Colon (tissue), 2 donors: ENCODE measurements at regions not wholly inside any gene's neighbourhood (a gene's known extent, or its start where the extent isn't known, plus 50 kb on each side); places are given as distances from the start of the nearest gene placed in this dataset.
"Not testable (repeated sequence)": the region's sequence is repeated elsewhere in the genome, so short reads cannot be mapped to it uniquely, and the experiment has no call there.

Experiments used
- FAIRE-seq: peaks from 2 replicates; lab custom pipeline; 2012; peaks lifted over from hg19 to GRCh38; lab: Jason Lieb, UNC
- donor health status: control.
- donor health status: control.

DNA sequence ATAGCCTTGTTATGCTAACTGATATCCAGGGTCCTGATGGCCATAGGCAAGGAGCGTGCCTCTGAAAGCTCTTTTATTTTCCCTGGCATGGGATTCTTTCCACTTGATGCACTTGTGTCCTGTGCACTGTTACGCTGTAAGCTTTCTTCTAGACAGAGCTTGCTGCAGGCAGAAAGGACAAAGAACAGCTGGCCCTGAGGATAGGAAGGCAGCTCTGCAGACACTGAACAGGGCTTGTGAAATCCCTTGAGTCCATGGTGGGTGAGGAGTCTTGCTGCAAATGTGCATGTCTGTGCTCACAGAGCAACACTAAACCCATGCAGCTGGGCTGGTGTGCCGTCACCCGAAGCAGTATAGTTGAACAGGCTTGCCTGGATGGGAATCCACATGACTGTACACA, 126.6 kb downstream of the AKAP11 start:
- FAIRE-seq: no peak

DNA sequence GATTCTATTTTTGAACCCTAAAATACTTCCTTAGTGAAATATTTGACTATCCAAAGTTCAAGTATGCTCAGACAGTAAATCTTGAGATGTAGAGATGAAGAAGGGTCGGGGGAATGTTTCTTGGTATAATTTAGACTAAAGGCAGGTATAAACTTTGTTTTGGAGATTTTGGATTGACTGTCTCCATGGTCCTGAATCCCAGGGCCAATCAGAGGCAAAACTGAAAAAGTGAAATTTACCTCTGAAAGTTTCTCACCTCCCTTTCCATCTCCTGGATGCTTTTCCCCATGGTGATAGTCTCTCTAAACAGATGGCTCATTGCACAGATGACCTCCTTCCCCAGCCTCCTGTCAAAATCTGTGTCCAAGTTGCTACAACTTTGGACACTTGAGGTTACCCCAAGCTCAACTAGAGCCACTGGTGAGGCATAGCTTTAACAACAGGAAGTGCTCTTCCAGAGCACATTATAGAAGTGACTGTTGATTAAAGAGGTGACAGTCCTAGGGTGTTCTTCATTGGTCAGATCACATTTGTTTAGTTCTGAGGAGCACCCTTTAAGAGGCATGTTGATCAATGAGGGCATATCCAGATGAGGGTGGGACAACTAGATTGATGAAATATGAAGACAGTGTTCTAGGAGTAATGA, 128.4 kb downstream of the AKAP11 start:
- FAIRE-seq: no peak

DNA sequence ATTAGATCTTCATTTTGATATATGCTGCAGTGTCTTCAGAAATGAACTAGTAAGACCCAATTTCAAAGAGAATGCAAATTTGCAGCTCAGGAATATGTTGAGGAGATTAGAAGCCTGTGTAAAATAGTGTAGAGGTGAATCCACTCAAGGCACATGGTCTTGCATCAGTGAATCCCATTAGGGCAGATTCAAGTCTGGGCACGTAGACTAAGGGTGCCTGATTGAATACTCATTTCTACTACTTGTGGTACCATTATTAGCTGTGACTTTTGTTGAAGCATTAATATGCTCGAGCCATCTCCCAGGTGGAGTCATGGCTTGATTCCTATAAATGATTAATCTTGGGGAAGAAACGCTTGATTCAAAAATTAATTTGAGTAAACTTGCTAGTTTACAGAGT, 129.4 kb downstream of the AKAP11 start:
- FAIRE-seq: no peak

DNA sequence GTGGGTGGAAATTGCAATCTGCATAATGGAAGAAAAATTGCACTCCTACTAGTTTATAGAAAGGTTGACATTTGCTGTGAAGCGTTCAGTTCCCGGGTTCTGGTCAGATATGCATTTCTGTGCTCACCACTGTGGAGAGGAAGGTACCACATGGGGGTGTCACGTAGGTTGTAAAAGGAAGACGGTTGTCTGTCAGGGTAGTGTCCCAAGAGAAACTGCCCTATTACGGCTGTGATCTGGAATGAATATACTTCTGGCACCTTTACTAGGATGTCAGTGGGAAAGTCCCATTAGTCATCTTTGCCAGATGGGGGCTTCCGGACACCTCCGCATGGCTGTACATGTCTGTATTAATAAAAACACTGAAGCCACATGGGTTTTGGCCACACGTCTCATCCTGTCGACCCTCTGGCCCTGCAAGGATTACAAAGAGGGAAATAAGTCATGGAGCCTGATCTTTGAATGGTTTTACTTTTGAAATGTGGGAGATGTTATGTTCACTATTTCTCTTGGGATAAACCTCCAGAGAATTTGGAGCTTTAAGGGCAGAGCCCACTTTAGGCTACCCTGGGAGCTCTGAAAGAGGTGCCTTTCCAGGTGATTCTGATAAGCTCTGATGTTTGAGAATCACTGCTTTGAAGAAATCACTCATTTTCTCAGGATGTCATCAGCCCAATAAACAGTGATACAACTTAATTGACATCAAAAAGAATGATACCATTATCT, 133.9 kb downstream of the AKAP11 start:
- FAIRE-seq: no peak

DNA sequence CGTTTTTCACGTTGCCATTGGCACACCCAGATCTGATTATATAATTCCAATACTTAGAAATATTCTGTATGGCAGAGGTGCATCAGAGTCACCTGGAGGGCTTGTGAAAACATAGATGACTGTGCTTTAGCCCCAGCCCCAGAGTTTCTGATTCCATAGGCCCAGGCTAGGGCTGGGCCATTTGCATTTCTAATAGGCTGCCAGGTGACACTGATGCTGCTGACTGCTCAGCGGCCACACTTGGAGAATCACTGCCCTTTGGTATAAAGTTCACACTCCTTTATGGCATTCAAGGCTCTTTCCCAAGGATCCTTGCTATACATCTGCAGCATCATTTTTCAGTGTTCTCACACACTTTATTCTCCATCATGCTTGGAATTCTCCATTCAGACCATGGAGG, 137.1 kb downstream of the AKAP11 start:
- FAIRE-seq: no peak

DNA sequence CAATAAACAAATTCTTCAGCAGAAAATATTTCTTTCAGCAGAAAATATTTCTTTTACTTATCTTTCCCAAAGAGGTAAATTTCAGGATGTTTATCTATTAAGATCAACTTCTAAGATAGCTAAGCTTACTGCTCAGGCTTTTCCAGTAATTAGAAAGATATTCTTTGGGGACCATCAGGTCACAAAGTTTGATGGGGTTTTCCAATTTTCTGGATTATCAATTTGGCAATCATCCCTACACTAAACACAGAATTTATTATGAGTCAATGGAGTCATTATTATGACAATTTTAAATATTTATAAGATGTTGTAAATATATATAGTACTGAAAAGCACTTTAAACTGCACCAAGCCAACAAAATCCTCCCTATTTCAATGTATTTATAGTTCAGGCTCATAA, 137.6 kb downstream of the AKAP11 start:
- FAIRE-seq: no peak

DNA sequence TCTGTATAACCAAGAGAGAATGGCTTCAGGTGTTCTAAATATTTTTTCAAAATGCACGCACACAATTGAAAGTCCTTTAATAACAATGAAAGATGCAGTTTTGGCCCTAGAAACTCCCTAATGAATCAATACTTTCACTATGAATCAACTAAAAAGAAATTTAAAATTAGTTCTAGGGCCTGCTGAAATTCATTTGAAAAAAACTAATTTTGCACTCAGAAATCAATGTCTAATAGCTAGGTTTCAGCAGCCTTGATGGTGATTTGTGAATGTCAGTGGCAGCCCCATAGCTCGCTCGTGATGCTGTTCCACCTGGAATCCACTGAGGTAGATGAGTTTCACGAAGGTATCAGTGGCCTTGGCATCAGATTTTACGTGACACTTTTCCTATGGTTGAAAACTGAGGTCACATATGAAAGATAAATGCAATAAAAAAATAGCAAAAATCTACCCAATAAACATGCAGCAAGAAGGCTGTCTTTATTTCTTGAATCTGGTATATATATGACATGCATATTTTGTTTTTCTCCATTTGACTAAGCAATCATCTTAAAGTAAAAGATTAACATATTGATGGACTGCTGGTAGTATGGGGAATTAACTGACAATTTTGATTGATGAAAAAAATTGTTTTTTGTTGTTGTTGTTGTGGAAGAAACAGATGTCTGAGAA, 141.0 kb downstream of the AKAP11 start:
- no peak for FAIRE-seq

DNA sequence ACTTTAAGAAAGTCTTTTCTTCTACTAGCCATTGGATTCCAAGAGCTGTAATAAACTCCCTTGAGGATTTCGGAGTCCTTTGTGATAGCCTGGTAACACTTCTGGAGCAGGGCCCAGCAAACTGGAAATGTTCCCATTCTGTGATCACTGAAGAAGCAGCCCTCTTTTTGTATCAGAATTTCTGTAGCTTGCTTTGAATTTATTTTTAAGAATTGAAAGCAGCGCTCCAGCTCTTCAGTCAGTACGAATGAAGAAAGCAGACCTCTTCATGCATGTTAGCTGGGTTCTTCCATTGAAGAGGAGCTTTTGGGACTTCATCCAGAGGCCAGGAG, 141.5 kb downstream of the AKAP11 start:
- no peak for FAIRE-seq

DNA sequence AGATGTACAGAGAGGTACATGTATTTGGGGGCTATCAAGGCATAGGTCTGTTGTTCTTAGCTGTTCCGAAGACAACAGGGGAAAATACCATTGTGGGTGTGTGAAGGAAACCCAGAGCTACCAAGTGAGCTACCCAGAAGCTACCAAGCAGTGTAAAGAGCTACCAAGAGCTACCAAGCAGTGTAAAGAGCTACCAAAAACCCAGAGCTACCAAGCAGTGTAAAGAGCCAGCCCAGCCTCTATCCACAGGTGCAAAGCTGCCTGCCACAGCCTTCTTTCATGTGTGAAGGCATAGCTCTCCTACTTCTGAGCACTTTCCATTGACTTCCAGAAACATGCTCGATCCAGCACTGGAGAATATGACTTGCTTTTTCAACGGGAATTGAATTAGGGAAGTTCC, 145.7 kb downstream of the AKAP11 start:
- FAIRE-seq: no peak

DNA sequence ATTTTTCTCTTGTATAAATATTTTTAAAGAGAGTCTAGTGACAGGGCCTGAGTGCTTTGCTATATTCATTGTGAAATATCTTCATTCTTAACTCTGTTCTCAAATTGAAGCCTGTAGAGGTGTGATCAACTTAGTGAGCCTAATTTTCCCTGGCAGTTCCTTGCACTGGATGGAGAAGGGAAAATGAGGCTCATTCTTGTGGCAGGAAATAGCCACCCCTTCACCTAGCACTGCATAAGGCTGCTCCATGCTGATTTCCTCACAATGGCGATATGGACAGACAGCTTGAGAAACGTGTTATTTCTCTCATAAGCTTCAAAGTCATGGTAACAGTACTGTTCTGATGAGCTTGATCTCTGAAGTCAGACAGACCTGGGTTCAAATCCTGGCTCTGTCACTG, 146.2 kb downstream of the AKAP11 start:
- FAIRE-seq: no peak

DNA sequence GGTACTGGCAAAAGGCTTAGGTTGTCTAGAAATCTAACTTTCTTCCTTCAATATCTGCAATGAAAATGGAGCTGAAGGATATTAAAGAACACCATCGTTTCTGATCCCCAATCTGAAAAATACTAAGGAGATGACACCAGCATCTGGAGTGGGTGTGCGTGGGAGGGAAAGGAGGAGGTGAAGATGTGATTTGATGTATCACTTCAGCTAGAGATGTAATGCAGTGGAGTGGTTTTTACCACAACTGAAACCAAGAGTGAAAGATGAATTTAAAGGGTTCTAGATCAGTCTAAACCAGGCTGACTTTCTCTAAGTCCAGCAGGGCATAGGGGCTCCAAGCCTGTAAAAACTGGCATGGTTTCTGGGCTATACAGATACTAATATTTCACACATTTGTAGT, 148.4 kb downstream of the AKAP11 start:
- no peak for FAIRE-seq

DNA sequence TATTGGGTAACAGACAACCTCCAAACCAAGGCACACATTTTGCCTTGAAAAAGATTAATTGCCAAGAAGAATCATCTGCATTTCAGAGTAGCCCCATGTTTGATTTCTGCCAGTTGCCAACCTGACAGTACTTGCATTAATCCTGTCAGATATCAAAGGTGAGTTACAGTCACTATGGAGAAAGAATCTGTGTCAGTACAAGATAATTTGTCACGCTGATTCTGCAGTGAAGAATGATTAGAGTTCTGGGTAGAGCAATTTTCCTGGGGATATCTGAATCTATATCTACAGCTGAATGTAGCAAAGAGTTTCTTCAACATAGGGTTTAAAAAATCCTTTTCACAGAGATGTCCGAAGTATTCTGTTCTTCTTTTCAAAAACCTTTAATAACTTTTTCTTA, 150.7 kb downstream of the AKAP11 start:
- FAIRE-seq: no peak

DNA sequence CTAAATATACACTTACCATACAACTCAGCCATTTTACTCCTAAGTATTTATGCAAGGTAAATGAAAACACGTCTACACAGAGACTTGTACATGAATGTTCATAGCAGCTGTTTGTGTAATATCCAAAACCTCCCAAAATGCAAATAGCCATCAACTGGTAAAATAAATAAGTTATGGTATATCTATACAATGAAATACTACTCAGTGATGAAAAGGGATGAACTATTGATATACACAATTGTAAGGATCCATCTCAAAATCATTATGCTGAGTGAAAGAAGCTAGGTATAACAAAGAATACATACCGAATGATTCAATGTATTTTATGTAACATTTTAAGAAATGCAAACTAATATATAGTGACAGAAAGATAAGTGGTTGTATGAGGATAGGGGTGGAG, 149.8 kb upstream of the TNFSF11 start:
- no peak for FAIRE-seq

DNA sequence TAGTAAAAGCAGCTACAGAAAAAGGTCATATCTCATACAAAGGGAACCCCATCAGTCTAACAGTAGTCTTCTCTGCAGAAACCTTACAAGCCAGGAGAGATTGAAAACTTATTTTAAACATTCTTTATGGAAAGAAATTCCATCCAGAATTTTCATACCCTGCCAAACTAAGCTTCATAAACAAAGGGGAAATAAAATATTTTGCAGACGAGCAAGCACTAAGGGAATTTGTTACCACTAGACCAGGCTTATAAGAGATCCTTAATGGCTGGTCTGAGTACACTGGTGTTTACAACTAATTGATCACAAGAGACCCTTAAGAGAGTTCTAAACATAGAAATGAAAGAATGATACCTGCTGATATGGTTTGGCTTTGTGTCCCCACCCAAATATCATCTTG, 128.6 kb upstream of the TNFSF11 start:
- FAIRE-seq: no peak

DNA sequence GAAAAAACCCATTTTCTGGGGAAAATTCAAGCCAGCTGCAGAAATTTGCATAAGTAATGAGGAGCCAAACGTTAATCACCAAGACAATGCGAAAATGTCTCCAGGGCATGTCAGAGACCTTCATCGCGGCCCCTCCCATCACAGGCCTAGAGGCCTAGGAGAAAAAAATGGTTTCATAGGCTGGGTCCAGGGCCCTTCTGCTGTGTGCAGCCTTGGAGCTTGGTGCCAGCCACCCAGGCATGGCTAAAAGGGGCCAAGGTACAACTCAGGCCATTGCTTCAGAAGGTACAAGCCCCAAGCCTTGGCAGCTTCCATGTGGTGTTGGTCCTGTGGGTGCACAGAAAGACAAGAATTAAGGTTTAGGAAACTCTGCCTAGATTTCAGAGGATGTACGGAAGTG, 127.4 kb upstream of the TNFSF11 start:
- FAIRE-seq: not testable (repeated sequence)

DNA sequence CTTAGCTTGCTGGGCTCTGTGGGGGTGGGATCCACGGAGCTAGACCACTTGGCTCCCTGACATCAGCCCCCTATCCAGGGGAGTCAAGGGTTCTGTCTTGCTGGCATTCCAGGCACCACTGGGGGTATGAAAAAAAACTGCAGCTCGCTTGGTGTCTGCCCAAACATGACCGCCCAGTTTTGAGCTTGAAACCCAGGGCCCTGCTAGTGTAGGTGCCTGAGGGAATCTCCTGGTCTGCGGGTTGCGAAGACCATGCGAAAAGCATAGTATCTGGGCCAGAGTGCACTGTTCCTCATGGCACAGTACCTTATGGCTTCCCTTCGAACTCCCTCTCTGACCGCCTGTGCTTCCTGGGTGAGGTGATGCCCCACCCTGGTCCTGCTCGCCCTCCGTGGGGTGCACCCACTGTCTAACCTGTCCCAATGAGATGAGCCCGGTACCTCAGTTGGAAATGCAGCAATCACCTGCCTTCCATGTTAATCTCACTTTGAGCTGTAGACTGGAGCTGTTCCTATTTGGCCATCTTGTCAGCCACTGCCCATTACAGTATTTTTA, 120.8 kb upstream of the TNFSF11 start:
- no peak for FAIRE-seq

DNA sequence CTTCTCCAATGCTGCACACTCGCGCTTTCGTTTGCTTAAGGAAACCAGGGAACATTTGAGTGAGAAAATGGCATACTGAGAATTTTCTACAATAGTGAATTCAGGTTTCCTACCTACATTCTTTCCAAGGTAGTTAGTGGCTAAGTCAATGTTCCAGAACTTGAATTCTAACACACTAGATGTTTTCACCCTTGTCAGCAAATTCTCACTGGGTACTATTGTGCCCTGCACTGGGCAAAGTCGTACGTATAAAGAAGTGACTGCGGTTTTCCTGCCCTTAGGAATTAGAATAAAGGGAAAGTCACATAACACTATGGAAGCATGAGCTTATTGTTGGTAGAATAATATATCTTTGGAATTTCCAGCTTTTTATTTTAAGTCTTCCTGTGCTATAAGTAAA, 119.2 kb upstream of the TNFSF11 start:
- no peak for FAIRE-seq

DNA sequence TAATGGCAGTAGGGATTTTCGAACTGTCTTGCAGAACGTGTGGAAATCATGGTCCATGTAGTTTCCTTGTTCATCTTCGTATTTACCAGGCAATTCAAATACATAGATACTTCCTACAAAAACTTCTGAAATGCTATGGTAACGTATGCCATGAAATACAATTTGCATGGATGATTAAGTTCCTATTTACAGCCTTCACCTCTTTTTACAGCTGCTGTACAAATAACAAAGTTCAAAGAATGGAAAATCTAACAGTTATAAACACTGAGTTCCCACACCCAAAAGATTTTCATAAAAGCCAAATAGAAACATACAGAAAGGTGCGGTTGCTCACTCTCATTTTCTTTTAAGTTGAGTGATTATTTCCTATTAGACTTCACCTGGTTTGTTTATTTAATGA, 115.8 kb upstream of the TNFSF11 start:
- FAIRE-seq: peak; percentile 78

DNA sequence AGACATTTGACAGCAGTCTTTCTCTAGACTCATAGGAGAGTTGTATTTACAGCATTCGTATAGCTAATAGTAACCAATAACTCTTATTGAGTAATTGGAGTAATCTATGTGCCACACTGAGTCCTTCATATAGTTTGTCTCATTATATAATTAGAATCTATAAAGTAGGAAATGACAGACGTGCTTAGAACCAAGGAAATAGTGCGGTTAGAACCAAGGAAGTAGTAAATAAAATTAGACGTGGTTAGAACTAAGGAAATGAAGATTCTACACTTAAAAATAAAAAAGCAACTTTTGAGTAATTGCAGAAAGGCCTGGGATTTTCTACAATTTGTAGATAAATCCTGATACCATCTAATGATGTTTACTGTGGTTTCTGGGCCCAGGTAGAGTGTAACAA, 107.8 kb upstream of the TNFSF11 start:
- FAIRE-seq: no peak

DNA sequence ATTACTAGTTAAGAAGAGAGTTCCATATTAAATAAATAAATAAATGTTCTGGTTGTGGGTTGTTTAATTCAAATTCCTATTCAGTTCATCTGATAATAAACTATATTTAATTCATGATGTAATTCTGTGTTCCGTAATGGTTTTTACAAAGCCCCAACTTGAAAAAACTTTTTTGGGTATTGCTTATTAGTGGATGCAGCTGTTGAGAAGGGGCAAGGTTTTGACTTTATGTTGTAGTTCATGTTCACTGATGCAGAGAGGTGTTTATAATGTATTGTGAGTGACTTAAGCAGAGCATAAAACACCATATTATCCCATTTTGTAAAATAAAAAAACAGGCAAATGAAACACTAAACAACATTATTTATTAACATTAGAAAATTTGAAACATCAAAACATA, 107.3 kb upstream of the TNFSF11 start:
- FAIRE-seq: no peak

DNA sequence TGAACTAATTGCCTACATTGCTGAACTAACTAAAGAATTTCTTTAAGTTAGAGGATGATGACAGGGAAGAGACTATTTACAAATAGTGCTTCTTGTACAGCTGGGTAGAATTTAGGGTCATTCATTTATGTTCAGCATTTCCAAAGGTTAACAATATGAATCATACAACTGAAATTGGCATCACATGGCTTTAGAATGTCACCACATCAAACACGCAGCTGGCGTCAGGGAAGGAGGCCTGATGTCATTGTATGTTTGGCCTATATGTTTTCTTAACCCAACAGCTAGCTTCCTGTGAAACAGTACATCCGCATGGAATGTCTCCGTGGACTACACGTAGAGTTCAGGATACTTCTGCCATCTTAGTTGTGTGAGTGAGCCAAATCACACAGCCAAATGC, 99.0 kb upstream of the TNFSF11 start:
- no peak for FAIRE-seq

DNA sequence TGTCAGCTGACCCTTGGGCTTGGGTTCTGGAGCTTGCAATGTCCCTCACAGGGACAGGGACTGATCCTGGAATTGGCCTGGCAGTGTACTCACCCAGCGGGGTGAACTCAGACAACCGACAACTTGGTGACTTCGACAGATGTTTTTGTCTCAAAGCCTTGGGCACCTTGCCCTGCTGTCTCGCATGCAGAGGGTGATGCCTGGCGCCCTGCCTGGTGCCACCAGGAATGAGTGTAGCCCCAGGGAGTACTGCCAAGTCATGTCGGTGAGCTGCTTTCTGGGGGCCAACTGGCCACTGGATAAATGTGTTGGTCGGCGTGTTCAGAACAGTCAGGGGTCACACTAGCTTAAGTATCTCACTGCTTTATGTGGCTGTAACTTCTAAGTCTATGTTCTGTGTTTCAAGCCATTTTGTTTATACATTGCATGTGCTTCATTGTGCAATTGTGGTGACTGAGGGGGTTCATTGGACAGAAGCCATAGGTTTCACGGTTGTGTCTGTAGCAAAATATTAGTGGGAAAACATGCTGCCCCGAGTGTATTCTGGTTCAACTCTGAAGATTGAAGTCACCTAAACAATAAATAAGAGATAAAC, 96.3 kb upstream of the TNFSF11 start:
- FAIRE-seq: no peak

DNA sequence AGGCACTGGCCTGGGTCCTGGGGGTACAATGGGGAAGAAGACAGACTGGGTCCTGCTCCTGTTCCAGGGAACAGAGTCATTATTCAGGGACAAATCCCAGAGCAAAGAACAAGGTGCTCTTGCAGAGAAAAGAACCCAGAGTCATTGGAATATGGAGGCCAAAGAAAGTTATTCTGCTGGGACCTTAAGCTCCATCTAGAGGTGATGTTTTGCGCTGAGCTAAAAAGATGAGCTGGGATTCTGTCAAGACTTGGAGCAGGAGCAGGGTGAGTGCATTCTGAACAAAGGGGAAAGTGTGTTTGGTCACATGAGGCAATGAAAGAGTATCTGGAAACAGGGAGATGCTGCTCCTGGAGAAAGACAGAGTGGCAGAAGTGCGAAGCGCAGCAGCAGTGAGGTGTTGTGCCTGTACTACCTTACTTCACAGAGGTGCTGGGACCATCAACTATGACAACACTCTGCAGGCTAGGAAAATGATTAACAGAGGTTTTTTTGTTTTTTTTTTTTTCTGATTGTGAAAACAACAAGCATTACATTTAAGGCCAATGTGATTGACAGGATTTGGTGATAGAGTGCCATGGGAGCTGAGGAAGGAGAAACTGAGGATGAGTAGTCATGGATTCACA, 95.3 kb upstream of the TNFSF11 start:
- FAIRE-seq: no peak
